ENCODE measurements at regions not wholly inside any gene's neighbourhood (a gene's known extent, or its start where the extent isn't known, plus 50 kb on each side); places are given as distances from the start of the nearest gene placed in this dataset.

GRCh38 chr9:28270156-28270555 is 696.9 kb upstream of the C9orf72 start:
- Histone ChIP-seq H3K4me1 (no peaks in the 10 kb centered on the region), H3K27me3 (no peaks in the 10 kb centered on the region), H3K9me3 (no peaks in the 10 kb centered on the region), H3K4me3 (ENCODE audit: low read depth, low read length) (no peak overlapping the region), H3K36me3 (no peaks in the 10 kb centered on the region)
- TF ChIP-seq CTCF (IDR thresholded peaks at IDR 0.05; ENCODE audit: low read depth, low read length), result no peak
- peak; percentile 6 for DNase-seq

- no peaks in the 10 kb centered on the region for H3K27me3 ChIP-seq
- H3K4me1 ChIP-seq, result no peaks in the 10 kb centered on the region
- TF ChIP-seq CTCF (IDR thresholded peaks at IDR 0.05; ENCODE audit: low read depth, low read length), result no peak
- no peak for DNase-seq
- H3K36me3 ChIP-seq, result no peaks in the 10 kb centered on the region
- H3K9me3 ChIP-seq, result no peaks in the 10 kb centered on the region
- H3K4me3 ChIP-seq (ENCODE audit: low read depth, low read length), result no peak overlapping the region
Observed at GRCh38 chr9:28272127-28272526, 698.8 kb upstream of the C9orf72 start.

GRCh38 chr9:28287455-28287854 is 714.2 kb upstream of the C9orf72 start:
- Histone ChIP-seq H3K36me3 (no peaks in the 10 kb centered on the region), H3K4me1 (peaks cover 2% of the 10 kb centered on the region; the same call in 1 of the 2 replicates), H3K4me3 (ENCODE audit: low read depth, low read length) (no peak overlapping the region), H3K9me3 (no peaks in the 10 kb centered on the region; the same call in 1 of the 2 replicates), H3K27me3 (no peaks in the 10 kb centered on the region)
- DNase-seq, result no peak
- no peak for TF ChIP-seq CTCF (IDR thresholded peaks at IDR 0.05; ENCODE audit: low read depth, low read length)

GRCh38 chr9:28289746-28290145 is 716.5 kb upstream of the C9orf72 start:
- no peaks in the 10 kb centered on the region for H3K36me3 ChIP-seq
- no peak for TF ChIP-seq CTCF (IDR thresholded peaks at IDR 0.05; ENCODE audit: low read depth, low read length)
- H3K27me3 ChIP-seq, result no peaks in the 10 kb centered on the region
- no peaks in the 10 kb centered on the region; the same call in 1 of the 2 replicates for H3K9me3 ChIP-seq
- peaks cover 2% of the 10 kb centered on the region; the same call in 1 of the 2 replicates for H3K4me1 ChIP-seq
- DNase-seq, result no peak
- no peak overlapping the region for H3K4me3 ChIP-seq (ENCODE audit: low read depth, low read length)

GRCh38 chr9:28293369-28294090 is 720.2 kb upstream of the C9orf72 start:
- 0 out of 2 replicates have a peak, but pooled peaks cover 2% of the 10 kb centered on the region for H3K4me1 ChIP-seq
- H3K9me3 ChIP-seq, result no peaks in the 10 kb centered on the region; the same call in 1 of the 2 replicates
- H3K36me3 ChIP-seq, result no peaks in the 10 kb centered on the region
- TF ChIP-seq CTCF (IDR thresholded peaks at IDR 0.05; ENCODE audit: low read depth, low read length), result no peak
- H3K27me3 ChIP-seq, result no peaks in the 10 kb centered on the region
- DNase-seq, result no peak
- no peak overlapping the region for H3K4me3 ChIP-seq (ENCODE audit: low read depth, low read length)

- H3K27me3 ChIP-seq, result no peaks in the 10 kb centered on the region
- H3K4me1 ChIP-seq, result no peaks in the 10 kb centered on the region; the same call in 1 of the 2 replicates
- H3K36me3 ChIP-seq, result no peaks in the 10 kb centered on the region
- H3K4me3 ChIP-seq (ENCODE audit: low read depth, low read length), result no peak overlapping the region
- no peak for TF ChIP-seq CTCF (IDR thresholded peaks at IDR 0.05; ENCODE audit: low read depth, low read length)
- H3K9me3 ChIP-seq, result no peaks in the 10 kb centered on the region
- no peak for DNase-seq
Observed at GRCh38 chr9:28301281-28301680, 728.0 kb upstream of the C9orf72 start.
